Lower lobe of right lung (tissue), 2 donors: ENCODE measurements at regions not wholly inside any gene's neighbourhood (a gene's known extent, or its start where the extent isn't known, plus 50 kb on each side); places are given as distances from the start of the nearest gene placed in this dataset.

ENCODE experiments used
- ATAC-seq, 2 donors: fragments of 200-7000 bp; cut with Tn5 transposase; one replicate each; pipeline ENCODE4 v1.9.1; 2020 to 2022; ENCODE audit warnings: mild to moderate bottlenecking in 2 of 2, moderate library complexity in 2 of 2
- DNase-seq: peaks from one replicate; pipeline ENCODE4 v3.0.0-alpha.2; 2020
- H3K27ac ChIP-seq: fragments of 200-600 bp; one replicate; pipeline ENCODE4 v1.8.0; 2022
- H3K27me3 ChIP-seq: fragments of 200-600 bp; one replicate; pipeline ENCODE4 v1.8.0; 2022; ENCODE audit warnings: low read depth
- H3K36me3 ChIP-seq: fragments of 200-600 bp; one replicate; pipeline ENCODE4 v1.8.0; 2022; ENCODE audit warnings: mild to moderate bottlenecking
- H3K4me1 ChIP-seq: fragments of 200-600 bp; one replicate; pipeline ENCODE4 v1.8.0; 2022
- H3K4me3 ChIP-seq: fragments of 200-600 bp; one replicate; pipeline ENCODE4 v1.8.0; 2022; ENCODE audit warnings: mild to moderate bottlenecking
- H3K9me3 ChIP-seq: fragments of 200-600 bp; one replicate; pipeline ENCODE4 v1.8.0; 2022
- intact Hi-C: fragments of 100-400 bp; cut with DNase I; formaldehyde crosslinking; loops from one replicate; pipeline ENCODE4 v1.11.0; 2022
- TF ChIP-seq, protein P1 (sequence below): fragments of 200-600 bp; IDR thresholded peaks from one replicate; pipeline ENCODE4 v1.8.0; 2022; ENCODE audit warnings: antibody characterized with exemption, mild to moderate bottlenecking
- donor health status: DM: no; HTN: yes; CAD: no; lungs with severe emphysema.

DNA sequence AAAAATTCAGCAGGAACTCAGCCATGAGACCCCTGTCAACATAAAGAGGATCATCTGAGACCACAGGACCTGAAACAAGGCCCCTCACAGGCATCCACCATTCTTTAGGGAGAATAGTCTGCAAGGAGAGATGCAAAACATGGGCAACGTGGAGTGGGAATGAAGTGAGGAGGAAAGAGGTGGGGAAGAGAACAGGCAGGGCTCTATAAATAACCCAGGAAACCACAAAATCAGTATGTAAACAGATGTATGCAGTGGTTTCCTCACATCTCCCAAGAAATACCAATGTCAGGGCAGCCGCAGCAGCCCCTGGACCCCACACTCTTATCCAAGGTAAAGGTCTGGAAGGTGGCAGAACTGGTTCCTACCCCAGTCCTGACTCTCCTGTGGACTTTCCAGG lies 168.5 kb downstream of the EN1 start:
- H3K36me3 ChIP-seq: no peaks in the 10 kb centered on the region
- H3K4me1 ChIP-seq: no peaks in the 10 kb centered on the region
- ATAC-seq (no peak), DNase-seq (no peak)
- H3K4me3 ChIP-seq: no peak overlapping the region
- TF ChIP-seq, protein P1, sequence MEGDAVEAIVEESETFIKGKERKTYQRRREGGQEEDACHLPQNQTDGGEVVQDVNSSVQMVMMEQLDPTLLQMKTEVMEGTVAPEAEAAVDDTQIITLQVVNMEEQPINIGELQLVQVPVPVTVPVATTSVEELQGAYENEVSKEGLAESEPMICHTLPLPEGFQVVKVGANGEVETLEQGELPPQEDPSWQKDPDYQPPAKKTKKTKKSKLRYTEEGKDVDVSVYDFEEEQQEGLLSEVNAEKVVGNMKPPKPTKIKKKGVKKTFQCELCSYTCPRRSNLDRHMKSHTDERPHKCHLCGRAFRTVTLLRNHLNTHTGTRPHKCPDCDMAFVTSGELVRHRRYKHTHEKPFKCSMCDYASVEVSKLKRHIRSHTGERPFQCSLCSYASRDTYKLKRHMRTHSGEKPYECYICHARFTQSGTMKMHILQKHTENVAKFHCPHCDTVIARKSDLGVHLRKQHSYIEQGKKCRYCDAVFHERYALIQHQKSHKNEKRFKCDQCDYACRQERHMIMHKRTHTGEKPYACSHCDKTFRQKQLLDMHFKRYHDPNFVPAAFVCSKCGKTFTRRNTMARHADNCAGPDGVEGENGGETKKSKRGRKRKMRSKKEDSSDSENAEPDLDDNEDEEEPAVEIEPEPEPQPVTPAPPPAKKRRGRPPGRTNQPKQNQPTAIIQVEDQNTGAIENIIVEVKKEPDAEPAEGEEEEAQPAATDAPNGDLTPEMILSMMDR: no peak
- intact Hi-C loops: no loop called here
- H3K9me3 ChIP-seq: no peaks in the 10 kb centered on the region
- no peak overlapping the region for H3K27ac ChIP-seq
- no peaks in the 10 kb centered on the region for H3K27me3 ChIP-seq

DNA sequence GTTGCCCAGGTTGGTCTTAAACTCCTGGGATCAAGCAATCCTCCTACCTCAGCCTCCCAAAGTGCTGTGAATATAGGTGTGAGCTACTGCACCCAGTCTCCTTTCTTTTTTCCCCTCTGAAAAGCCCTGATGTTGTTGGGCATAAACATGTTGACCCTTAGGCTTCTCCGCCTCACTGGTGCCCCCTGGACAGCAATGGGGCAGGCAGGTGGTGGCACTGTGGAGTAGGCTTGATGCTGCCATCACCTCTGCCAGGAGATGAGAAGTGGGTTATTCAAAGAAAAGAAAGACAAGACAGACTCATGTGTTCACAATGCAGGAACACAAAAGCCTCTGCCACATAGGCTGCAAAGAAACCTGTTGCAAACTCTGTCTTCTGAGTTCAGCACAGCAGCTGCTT lies 169.9 kb downstream of the EN1 start:
- Histone ChIP-seq H3K27ac (no peak overlapping the region), H3K4me1 (no peaks in the 10 kb centered on the region), H3K9me3 (no peaks in the 10 kb centered on the region), H3K36me3 (no peaks in the 10 kb centered on the region), H3K27me3 (no peaks in the 10 kb centered on the region), H3K4me3 (no peak overlapping the region)
- no peak for DNase-seq
- intact Hi-C loops: no loop called here
- TF ChIP-seq, protein P1: no peak
- ATAC-seq: no peak

DNA sequence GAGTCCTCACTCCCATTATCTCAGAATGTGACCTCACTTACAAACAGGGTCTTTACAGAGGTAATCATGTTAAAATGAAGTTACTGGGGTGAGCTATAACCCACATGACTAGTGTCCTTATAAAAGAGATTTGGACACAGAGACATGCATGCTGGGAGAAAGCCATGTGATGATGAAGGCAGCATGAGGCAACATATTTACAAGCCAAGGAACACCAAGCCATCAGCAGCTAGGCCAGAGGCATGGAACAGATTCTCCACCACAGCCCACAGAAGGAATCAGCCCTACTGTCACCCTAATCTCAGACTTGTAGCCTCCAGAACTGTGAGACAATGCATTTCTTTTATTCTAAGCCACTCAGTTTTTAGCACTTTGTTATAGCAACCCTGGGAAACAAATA lies 171.9 kb downstream of the EN1 start:
- no peak for DNase-seq
- H3K27ac ChIP-seq: no peak overlapping the region
- ATAC-seq: no peak
- TF ChIP-seq, protein P1: no peak
- H3K4me1 ChIP-seq: no peaks in the 10 kb centered on the region
- intact Hi-C loops: no loop called here
- no peaks in the 10 kb centered on the region for H3K36me3 ChIP-seq
- no peak overlapping the region for H3K4me3 ChIP-seq
- H3K27me3 ChIP-seq: no peaks in the 10 kb centered on the region
- no peaks in the 10 kb centered on the region for H3K9me3 ChIP-seq

DNA sequence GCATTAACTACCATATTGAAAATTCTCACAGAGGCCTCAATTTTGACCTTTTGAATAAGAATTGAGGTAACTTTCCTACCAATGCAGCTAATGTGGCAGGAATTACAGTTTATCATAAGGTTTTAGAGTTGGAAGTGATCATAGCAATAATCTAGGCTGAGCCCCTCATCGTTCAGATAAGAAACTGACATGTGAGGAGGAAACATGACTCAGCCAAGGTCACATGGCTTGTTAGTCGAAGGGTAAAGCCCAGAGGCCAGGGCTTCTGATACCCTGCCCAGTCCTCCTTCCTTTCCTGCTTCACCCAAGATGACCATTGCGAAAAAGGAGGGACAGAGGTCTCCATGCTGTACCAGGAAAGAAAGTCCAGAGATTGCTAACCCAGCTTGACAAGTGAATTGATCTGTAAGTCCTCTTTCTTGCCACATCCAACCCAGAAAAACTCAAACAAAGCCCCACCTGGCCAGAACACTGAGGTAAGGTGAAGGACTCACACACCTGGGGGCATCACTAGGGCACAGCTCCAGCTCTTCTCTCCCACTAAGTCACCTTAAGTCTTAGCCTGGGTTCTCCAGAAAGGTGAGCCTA lies 174.8 kb downstream of the EN1 start:
- Histone ChIP-seq H3K4me1 (no peaks in the 10 kb centered on the region), H3K9me3 (no peaks in the 10 kb centered on the region), H3K27me3 (no peaks in the 10 kb centered on the region), H3K27ac (no peak overlapping the region), H3K36me3 (no peaks in the 10 kb centered on the region), H3K4me3 (no peak overlapping the region)
- TF ChIP-seq, protein P1: no peak
- ATAC-seq: no peak
- no peak for DNase-seq
- intact Hi-C loops: no loop called here

DNA sequence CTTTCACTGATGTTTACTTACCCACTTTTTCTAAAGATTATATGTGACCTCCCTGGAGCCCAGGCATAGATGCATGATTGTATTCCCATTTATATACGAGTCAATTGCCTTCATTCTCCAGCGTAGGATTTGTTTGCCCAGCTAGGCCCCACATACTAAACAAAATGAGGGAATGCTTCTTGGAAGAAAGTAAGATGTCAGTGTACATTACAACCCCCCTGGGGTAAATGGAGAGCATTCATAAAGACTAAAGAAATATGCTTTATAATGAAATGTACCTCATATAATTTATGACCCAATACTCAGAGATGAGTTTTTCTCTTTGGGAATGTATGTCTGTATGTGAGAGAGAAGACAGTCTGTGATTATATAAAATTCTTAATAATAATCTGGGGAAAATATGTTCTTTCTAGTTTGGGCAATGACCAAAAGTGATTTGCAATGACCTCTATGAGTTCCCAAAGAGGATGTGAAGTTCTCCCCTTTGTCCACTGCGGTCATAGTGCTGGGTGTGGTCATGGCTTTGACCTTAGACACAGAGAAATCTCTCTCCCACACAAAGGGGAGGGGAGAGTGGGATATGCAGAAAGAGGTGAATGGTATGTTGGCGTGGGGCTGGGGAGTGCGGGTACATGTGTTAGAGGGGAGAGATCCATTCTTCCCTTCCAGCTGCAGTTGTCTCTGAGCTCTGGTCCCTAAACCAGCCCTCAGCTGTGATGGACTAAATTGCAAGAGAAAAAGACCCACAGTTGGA lies 175.6 kb downstream of the EN1 start:
- intact Hi-C loops: no loop called here
- ATAC-seq (no peak), DNase-seq (no peak)
- Histone ChIP-seq H3K4me3 (no peak overlapping the region), H3K27me3 (no peaks in the 10 kb centered on the region), H3K27ac (no peak overlapping the region), H3K4me1 (no peaks in the 10 kb centered on the region), H3K9me3 (no peaks in the 10 kb centered on the region), H3K36me3 (no peaks in the 10 kb centered on the region)
- TF ChIP-seq, protein P1: no peak
